GM19467 (cell line): ENCODE measurements at regions not wholly inside any gene's neighbourhood (a gene's known extent, or its start where the extent isn't known, plus 50 kb on each side); places are given as distances from the start of the nearest gene placed in this dataset.

Experiments
- ATAC-seq: cut with Tn5 transposase; IDR thresholded peaks from one replicate; pipeline ENCODE4 v1.9.1; 2021; ENCODE audit warnings: mild to moderate bottlenecking, moderate library complexity; ENCODE audit not compliant: unreplicated experiment

GRCh38 chr2:493228-493627 is 184.0 kb downstream of the TMEM18 start:
- ATAC-seq: no peak

- ATAC-seq: no peak
These were observed 185.0 kb downstream of the TMEM18 start for GRCh38 chr2:492178-492577.

- no peak for ATAC-seq
These were observed 187.4 kb downstream of the TMEM18 start for GRCh38 chr2:489838-490237.

- no peak for ATAC-seq
These were observed 188.1 kb downstream of the TMEM18 start for GRCh38 chr2:489084-489483.

- ATAC-seq: no peak
These were observed 189.8 kb downstream of the TMEM18 start for GRCh38 chr2:487186-488079.

- no peak for ATAC-seq
These were observed 190.8 kb downstream of the TMEM18 start for GRCh38 chr2:486371-486770.

GRCh38 chr2:481388-481787 is 193.5 kb upstream of the ALKAL2 start:
- ATAC-seq: no peak

GRCh38 chr2:479490-480176 is 191.7 kb upstream of the ALKAL2 start:
- no peak for ATAC-seq

GRCh38 chr2:479031-479430 is 191.1 kb upstream of the ALKAL2 start:
- no peak for ATAC-seq

- ATAC-seq: no peak
These were observed 183.7 kb upstream of the ALKAL2 start for GRCh38 chr2:471560-471959.

- no peak for ATAC-seq
These were observed 181.6 kb upstream of the ALKAL2 start for GRCh38 chr2:469514-469913.

- ATAC-seq: no peak
These were observed 180.9 kb upstream of the ALKAL2 start for GRCh38 chr2:468648-469336.

- no peak for ATAC-seq
These were observed 180.2 kb upstream of the ALKAL2 start for GRCh38 chr2:467892-468647.

GRCh38 chr2:467543-467891 is 179.6 kb upstream of the ALKAL2 start:
- ATAC-seq: no peak

GRCh38 chr2:467101-467500 is 179.2 kb upstream of the ALKAL2 start:
- no peak for ATAC-seq

GRCh38 chr2:464562-465309 is 176.8 kb upstream of the ALKAL2 start:
- ATAC-seq: no peak

GRCh38 chr2:460861-461260 is 173.0 kb upstream of the ALKAL2 start:
- ATAC-seq: no peak

GRCh38 chr2:459931-460330 is 172.0 kb upstream of the ALKAL2 start:
- no peak for ATAC-seq

- ATAC-seq: no peak
These were observed 170.5 kb upstream of the ALKAL2 start for GRCh38 chr2:458425-458815.

- ATAC-seq: no peak
These were observed 170.0 kb upstream of the ALKAL2 start for GRCh38 chr2:457792-458424.
